HCEC 1CT (cell line): ENCODE measurements at regions not wholly inside any gene's neighbourhood (a gene's known extent, or its start where the extent isn't known, plus 50 kb on each side); places are given as distances from the start of the nearest gene placed in this dataset.
"Not testable (repeated sequence)": the region's sequence is repeated elsewhere in the genome, so short reads cannot be mapped to it uniquely, and the experiment has no call there.

ENCODE experiments used
- DNase-seq: peaks from one replicate; pipeline ENCODE4 v3.0.0-alpha.2; 2017

- DNase-seq, result no peak
These were observed 156.1 kb upstream of the ALG10B start for GRCh38 chr12:38160318-38161122.

DNA sequence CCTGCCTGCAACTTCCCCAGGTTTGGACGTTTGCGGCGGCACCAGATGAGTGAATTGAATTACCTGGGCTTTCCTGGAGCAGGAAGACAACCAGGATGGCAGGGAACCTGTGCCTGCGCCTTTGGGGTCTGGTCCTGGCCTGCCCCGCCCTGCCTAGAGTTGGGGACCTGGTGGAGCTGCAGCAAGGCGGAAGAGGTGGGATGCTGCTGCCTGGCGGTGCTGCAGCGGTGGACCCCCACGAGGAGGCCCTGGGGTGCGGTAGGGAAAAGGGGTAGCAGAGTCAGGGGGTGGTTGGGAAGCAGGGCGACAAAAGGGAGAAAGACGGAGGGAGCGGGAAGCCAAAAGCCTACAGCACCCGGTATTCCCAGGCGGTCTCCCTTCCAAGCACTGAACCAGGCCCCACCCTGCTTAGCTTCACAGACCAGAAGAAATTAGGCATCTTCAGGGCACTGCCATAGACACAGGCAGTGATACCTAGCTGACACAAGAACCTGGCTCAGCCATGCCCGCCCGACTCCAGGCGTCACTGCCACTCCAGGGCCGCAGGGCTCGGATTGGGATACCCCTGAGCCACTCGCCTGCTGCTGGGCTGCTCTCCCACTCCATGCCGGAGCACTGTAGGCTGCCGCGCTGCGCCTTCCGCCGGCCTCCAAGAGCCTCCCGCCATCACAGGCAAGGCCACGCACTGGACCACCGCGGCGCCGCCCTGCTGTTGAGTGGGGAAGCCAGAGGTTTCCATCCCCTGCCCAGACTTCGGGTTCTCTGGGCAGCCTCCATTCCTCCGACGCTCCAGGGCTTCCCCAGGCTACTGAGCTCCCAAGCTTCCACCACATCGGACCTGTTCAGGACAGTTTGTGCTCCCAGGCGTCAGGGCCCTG, 155.2 kb upstream of the ALG10B start:
- no peak for DNase-seq

DNA sequence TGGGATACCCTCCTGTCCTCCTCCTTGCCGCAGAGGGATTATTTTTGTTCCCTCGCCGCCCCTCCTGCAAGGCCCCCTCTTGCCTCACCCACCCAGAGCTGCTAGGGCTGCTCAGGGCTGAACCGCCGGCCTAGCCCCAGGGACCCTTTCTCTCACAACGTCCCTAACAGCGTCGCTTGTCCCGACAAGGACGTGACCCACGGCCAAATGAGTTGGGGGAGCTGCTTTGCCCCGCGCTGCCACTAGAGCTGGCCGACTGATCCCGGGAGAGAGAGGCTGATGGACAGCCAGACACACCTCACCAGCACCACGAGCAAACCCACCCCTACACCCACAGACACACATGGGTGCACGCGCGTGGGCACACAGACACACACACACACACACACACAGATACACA, 154.6 kb upstream of the ALG10B start:
- DNase-seq, result no peak

- DNase-seq, result no peak
These were observed 153.7 kb upstream of the ALG10B start for GRCh38 chr12:38162708-38163441.

DNA sequence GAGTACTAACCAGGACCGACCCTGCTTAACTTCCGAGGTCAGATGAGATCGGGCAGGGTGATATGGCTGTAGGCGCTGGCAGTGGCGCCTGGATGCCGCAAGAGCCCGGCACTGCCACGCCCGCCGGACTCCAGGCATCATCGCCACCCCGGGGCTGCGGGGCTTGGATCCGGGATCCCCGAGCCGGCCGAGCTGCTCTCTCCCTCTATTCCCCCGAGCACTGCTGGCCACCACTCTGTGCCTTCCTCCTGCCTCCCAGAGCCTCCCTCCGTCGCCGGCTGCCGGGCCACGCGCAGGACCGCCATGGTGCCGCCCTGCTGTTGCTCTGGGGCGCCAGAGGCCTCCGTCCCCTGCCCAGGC, 153.2 kb upstream of the ALG10B start:
- no peak for DNase-seq

DNA sequence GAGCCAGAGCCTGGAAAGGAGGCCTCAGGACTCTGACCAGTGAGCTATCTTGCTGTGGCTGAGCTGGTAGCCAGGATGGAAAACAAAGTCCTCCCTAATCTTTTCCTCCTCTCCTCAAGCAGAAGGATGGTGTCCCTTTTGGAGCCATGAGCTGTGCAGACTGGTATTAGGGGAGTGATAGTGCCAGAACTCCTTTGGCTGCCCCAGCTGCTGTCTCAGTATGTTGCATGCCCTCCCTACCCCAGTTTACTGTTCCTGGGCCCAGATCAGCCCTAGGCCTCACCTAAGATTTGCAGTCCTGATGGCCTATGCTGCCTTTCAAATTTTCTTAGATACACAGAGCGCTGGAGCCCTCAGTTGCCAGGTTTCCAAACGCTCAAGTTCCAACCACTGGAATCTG, 150.3 kb upstream of the ALG10B start:
- DNase-seq, result no peak

- DNase-seq, result no peak
These were observed 141.0 kb upstream of the ALG10B start for GRCh38 chr12:38175538-38175937.

DNA sequence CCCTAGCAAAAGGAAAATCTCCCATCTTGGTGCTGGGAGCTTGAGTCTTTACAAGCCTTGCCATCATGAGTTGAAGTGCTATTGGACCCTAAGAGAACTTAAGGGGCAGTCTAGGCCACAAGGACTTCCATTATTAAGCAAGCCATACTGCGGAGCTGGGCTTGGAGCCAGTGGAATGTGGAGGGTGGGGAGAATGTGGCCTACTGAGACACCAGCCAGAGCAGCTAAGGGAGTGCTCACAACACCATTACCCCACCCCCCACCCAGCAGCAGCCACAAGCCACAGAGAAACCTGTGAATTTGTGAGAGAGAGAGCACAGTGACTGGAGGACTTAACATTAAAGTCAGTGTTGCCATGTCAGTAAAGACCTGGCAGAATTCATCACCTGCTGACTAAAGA, 133.0 kb upstream of the ALG10B start:
- DNase-seq, result not testable (repeated sequence)

DNA sequence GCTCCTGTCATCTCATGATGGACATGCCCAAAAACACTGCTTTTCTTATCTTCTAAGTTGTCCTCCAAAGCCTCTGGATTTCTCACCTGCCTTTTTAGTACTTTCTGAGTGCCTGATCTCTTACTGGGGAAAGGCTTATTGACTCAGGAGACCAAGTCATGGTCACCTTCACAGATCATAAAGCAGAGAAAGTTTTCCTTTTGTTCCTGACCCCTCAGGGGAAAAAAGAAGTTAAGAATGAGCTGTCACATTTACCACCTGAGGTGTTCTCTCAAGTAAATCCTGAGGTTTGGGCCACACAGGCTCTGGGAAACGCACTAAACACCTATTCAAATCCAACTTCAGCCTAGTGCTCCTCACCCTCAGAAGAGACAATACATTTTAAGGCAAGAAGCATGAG, 119.3 kb upstream of the ALG10B start:
- DNase-seq, result not testable (repeated sequence)

DNA sequence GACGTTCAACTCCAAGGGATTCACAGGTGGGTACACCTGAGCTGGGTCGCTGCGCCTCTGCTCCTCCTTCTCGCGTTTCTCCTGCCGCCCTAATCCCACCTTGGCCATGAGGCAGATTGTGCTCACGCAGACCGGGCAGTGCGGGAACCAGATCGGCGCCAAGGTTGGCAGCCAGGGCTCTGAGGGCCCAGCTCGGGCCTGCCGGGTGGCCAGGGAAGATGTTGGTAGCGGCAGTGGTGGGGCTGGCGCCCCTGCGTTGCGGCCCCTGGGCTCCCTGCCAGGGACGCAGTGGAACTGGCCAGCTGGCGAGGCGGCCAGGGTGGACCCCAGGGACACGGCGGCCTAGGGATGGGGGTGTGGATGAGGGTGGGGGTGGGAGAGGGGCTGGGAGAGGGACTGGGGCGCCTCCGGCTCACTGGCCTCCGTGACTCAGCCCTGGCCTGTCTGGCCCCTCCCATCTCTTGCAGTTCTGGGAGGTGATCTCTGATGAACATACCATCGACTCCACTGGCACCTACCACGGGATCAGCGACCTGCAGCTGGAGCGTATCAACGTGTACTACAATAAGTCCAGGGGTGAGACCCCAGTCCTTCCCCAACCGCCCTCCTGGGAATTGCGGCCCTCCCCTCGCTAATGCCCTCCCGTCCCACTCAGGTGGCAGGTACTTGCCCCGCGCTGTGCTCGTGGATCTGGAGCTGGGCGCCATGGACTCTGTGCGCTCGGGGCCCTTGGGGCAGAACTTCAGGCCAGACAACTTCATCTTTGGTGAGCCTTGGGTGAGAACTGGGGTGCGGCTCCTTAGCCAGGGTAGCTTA, 114.9 kb upstream of the ALG10B start:
- DNase-seq, result no peak

- DNase-seq, result no peak
These were observed 111.7 kb upstream of the ALG10B start for GRCh38 chr12:38204831-38205230.

DNA sequence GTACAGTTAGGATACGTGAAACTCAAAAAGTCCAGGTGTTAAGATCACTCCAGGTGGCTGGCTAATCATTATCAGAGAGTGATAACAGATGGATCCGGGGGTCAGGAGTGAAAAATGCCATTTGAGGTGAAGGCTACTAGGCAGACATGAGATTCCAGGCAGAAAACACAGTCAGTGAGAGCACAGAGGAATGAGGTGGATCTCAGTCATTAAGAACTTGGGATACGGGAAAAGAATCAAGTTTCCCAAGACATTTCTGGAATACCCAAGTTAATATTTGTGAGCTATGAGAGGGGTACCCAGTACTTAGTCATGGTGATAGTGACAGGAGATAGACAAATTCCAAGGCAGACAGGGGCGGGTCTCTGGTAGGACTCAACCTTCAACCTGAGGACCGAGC, 94.6 kb upstream of the ALG10B start:
- DNase-seq, result no peak

DNA sequence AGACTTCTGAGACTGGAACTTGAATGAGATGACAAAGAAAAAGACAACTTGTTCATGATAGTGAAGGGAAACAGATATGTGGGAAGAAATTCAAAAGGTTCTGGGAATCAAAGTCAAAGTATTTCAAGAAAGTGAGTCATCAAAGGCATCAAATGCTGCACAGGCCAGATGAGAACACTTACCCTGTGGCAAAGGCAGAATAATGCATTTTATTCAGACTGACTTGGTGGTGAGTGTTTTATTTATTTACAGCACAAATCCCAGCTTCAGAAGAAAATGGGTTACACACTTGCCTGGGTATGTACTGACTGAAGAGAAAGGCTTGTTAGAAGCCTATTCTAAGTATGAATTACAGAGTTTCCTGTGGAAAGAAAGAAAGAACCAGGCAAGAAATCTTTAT, 78.2 kb upstream of the ALG10B start:
- DNase-seq, result not testable (repeated sequence)

GRCh38 chr12:38253778-38254177, 62.8 kb upstream of the ALG10B start:
- DNase-seq, result no peak

- no peak for DNase-seq
These were observed 58.2 kb upstream of the ALG10B start for GRCh38 chr12:38258411-38258810.
